ENCODE measurements at regions not wholly inside any gene's neighbourhood (a gene's known extent, or its start where the extent isn't known, plus 50 kb on each side); places are given as distances from the start of the nearest gene placed in this dataset.

- no peak overlapping the region for H3K9ac ChIP-seq (ENCODE audit: low read depth, low read length)
- no peaks in the 10 kb centered on the region for H3K4me1 ChIP-seq (ENCODE audit: control insufficient read depth, insufficient read depth, low read length)
- H3K4me3 ChIP-seq (ENCODE audit: low read length): no peak overlapping the region
- H3K36me3 ChIP-seq (ENCODE audit: insufficient read depth, low read length): no peaks in the 10 kb centered on the region
- no peaks in the 10 kb centered on the region for H3K27me3 ChIP-seq (ENCODE audit: control insufficient read depth, insufficient read depth, low read length)
- no peaks in the 10 kb centered on the region for H3K9me3 ChIP-seq (replicated peaks; ENCODE audit: low read length)
- no peak overlapping the region for H3K4me2 ChIP-seq (ENCODE audit: low read length)
These were observed 714.9 kb upstream of the MEF2C start for GRCh38 chr5:89597878-89598277.

DNA sequence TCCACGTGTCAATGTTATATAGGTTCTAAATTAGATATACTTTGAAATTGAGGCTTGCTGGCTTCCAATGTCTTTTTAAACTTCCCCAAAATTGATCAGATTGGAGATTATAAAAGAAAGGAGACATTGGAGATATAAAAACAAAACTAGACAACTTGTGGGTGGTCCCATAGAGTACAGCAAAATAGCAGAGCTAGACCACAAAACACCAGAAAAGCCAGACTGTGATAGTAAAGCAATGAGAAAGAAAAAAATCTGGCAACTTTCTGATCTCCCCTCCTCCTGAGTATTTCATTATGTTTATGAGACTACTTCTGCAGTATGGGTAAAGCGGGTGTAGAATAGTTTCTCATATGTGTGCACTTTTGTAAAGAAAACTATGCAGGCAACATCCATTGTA is 713.8 kb upstream of the MEF2C start:
- H3K4me1 ChIP-seq (ENCODE audit: control insufficient read depth, insufficient read depth, low read length): no peaks in the 10 kb centered on the region
- no peak overlapping the region for H3K9ac ChIP-seq (ENCODE audit: low read depth, low read length)
- no peaks in the 10 kb centered on the region for H3K36me3 ChIP-seq (ENCODE audit: insufficient read depth, low read length)
- no peaks in the 10 kb centered on the region for H3K27me3 ChIP-seq (ENCODE audit: control insufficient read depth, insufficient read depth, low read length)
- H3K4me3 ChIP-seq (ENCODE audit: low read length): no peak overlapping the region
- no peaks in the 10 kb centered on the region for H3K9me3 ChIP-seq (replicated peaks; ENCODE audit: low read length)
- no peak overlapping the region for H3K4me2 ChIP-seq (ENCODE audit: low read length)

DNA sequence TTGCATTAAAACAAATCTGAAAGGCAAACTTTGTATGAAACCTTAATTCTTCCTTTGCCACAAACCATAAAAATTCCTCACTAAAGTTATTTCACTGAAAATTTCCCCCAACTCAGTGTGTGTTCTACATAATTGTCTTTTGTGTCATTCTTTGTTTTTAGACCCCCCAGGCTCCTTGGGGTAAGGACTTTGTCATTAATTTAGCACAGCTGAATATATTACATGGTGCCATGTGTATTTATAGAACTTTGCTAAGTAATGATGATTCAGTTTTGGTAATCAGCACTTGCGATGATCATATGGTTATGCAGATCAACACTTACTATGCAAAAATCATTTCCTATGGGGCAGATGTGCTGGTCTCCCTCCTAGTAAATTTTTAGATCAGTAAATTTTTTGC is 712.1 kb upstream of the MEF2C start:
- H3K4me1 ChIP-seq (ENCODE audit: control insufficient read depth, insufficient read depth, low read length): no peaks in the 10 kb centered on the region
- H3K9me3 ChIP-seq (replicated peaks; ENCODE audit: low read length): no peaks in the 10 kb centered on the region
- no peak overlapping the region for H3K9ac ChIP-seq (ENCODE audit: low read depth, low read length)
- no peaks in the 10 kb centered on the region for H3K27me3 ChIP-seq (ENCODE audit: control insufficient read depth, insufficient read depth, low read length)
- no peak overlapping the region for H3K4me2 ChIP-seq (ENCODE audit: low read length)
- H3K36me3 ChIP-seq (ENCODE audit: insufficient read depth, low read length): no peaks in the 10 kb centered on the region
- H3K4me3 ChIP-seq (ENCODE audit: low read length): no peak overlapping the region

DNA sequence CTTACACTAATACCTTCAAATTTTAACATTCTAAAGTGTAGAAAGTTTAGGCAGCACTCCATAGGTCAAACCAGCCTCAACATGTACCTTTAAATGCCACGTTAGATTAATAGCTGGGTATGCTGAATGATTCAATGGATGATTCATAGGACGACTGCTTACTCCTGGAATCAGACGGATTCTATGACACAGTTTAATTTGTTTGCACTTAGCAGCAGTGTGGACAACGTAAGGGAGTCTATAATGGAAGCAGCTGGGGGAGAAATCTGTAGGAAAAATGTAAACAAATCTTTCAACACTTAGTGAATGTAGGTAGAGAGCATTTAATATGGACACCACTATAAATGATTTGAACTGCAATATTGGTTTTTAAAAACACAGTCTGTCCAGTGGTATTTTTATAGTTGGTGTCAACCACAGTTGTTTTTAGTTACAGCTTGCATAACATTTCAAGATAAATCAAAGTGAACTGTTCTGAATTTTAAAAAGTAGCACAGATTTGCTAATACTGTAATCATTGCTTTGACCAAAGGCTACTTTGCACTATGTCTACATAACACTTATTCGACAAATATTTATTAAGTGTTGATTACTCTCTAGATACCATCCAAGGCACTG is 701.5 kb upstream of the MEF2C start:
- no peaks in the 10 kb centered on the region for H3K27me3 ChIP-seq (ENCODE audit: control insufficient read depth, insufficient read depth, low read length)
- H3K36me3 ChIP-seq (ENCODE audit: insufficient read depth, low read length): no peaks in the 10 kb centered on the region
- no peaks in the 10 kb centered on the region for H3K9me3 ChIP-seq (replicated peaks; ENCODE audit: low read length)
- H3K4me1 ChIP-seq (ENCODE audit: control insufficient read depth, insufficient read depth, low read length): peaks cover 17% of the 10 kb centered on the region
- peak overlapping the region; percentile 48 for H3K4me2 ChIP-seq (ENCODE audit: low read length)
- no peak overlapping the region for H3K9ac ChIP-seq (ENCODE audit: low read depth, low read length)
- no peak overlapping the region for H3K4me3 ChIP-seq (ENCODE audit: low read length)

DNA sequence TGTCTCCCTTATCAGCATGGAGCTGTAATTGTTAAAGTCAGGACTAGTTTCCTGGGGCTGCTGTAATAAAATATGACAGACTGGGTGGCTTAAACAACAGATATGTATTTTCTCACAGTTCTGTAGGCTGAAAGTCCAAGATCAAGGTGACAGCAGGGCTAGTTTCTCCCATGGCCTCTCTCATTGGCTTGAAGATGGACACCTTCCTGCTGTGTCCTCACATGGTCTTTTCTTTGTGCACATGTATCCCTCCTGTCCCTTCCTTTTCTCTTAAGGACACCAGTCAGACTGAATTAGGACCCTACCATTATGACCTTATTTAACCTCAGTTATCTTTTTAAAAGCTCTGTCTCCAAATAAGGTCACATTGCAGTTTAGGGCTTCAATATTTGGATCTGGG is 700.5 kb upstream of the MEF2C start:
- H3K9me3 ChIP-seq (replicated peaks; ENCODE audit: low read length): no peaks in the 10 kb centered on the region
- no peak overlapping the region for H3K4me3 ChIP-seq (ENCODE audit: low read length)

DNA sequence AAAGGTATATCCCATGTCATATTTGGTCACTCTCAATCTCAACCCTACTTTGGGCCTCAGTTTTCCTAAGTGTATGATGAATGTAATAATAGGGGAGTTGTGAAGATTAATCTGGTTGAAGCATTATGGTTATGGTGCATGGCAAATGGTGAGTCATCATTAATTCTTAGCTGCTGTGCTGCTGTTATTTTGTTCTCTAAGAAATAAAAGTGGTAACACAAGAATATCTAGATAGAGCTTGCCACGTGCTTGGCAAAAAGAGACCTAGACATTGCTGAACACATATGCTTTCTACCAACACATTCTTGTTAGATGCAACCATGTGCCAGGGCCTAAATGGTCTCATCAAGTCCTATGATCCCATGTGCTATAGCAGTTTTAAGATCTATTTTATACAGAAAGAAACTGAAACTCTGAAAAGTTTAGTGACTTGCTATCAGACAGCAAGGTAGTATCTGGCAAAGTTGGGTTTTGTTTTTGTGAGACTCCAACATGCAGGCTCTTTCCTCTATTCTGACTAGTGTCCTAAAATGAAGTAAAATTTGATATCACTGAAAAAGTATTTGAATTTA is 699.9 kb upstream of the MEF2C start:
- Histone ChIP-seq H3K36me3 (ENCODE audit: insufficient read depth, low read length) (no peaks in the 10 kb centered on the region), H3K9me3 (replicated peaks; ENCODE audit: low read length) (no peaks in the 10 kb centered on the region), H3K4me1 (ENCODE audit: control insufficient read depth, insufficient read depth, low read length) (peaks cover 17% of the 10 kb centered on the region), H3K4me2 (ENCODE audit: low read length) (no peak overlapping the region), H3K4me3 (ENCODE audit: low read length) (no peak overlapping the region), H3K27me3 (ENCODE audit: control insufficient read depth, insufficient read depth, low read length) (no peaks in the 10 kb centered on the region), H3K9ac (ENCODE audit: low read depth, low read length) (no peak overlapping the region)

More for the DNA sequence above, 700.5 kb upstream of the MEF2C start:
- H3K9ac ChIP-seq (ENCODE audit: low read depth, low read length): no peak overlapping the region
- H3K4me1 ChIP-seq (ENCODE audit: control insufficient read depth, insufficient read depth, low read length): peaks cover 17% of the 10 kb centered on the region
- no peak overlapping the region for H3K4me2 ChIP-seq (ENCODE audit: low read length)
- H3K27me3 ChIP-seq (ENCODE audit: control insufficient read depth, insufficient read depth, low read length): no peaks in the 10 kb centered on the region
- H3K36me3 ChIP-seq (ENCODE audit: insufficient read depth, low read length): no peaks in the 10 kb centered on the region

DNA sequence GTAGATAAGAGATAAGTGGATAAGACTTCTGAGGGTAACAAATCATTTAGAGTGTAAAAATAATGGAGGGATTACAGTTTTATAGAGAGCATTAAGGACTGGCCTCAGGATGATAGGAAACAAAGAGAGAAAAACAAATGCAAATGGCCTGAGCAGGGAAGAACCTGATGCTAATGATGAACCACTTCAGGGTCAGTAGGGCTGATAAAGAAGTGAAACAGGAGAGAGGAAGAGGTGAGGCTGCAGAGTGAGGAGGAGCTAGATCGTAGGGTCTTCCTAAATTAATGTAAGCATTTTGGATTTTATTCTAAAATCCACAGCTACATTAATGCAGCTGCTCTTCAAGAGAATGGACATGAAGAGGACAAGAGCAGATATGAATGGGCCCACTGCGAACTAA is 698.0 kb upstream of the MEF2C start:
- Histone ChIP-seq H3K27me3 (ENCODE audit: control insufficient read depth, insufficient read depth, low read length) (no peaks in the 10 kb centered on the region), H3K4me1 (ENCODE audit: control insufficient read depth, insufficient read depth, low read length) (peaks cover 17% of the 10 kb centered on the region), H3K9me3 (replicated peaks; ENCODE audit: low read length) (no peaks in the 10 kb centered on the region), H3K36me3 (ENCODE audit: insufficient read depth, low read length) (no peaks in the 10 kb centered on the region), H3K9ac (ENCODE audit: low read depth, low read length) (no peak overlapping the region), H3K4me3 (ENCODE audit: low read length) (no peak overlapping the region), H3K4me2 (ENCODE audit: low read length) (no peak overlapping the region)

DNA sequence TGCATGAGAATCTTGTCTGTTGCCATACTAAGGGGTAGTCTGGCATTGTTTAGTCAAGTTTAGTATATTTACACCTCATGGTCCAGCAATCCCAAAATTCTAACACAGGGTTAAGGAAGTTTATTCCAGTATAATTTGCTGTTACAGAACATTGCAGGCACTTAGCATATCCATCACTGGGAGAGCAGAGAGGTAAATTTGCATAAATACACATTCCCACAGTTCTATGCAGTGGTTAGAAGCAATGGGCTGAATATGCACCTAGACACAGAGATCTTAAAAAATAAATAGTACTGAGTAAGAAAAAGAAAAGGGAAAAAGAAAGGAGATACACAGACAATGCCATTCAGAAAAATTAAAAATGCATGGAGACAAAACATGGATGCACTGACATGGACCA is 692.3 kb upstream of the MEF2C start:
- no peaks in the 10 kb centered on the region for H3K36me3 ChIP-seq (ENCODE audit: insufficient read depth, low read length)
- H3K4me3 ChIP-seq (ENCODE audit: low read length): no peak overlapping the region
- H3K4me1 ChIP-seq (ENCODE audit: control insufficient read depth, insufficient read depth, low read length): no peaks in the 10 kb centered on the region
- H3K4me2 ChIP-seq (ENCODE audit: low read length): no peak overlapping the region
- H3K9ac ChIP-seq (ENCODE audit: low read depth, low read length): no peak overlapping the region
- no peaks in the 10 kb centered on the region for H3K9me3 ChIP-seq (replicated peaks; ENCODE audit: low read length)
- H3K27me3 ChIP-seq (ENCODE audit: control insufficient read depth, insufficient read depth, low read length): no peaks in the 10 kb centered on the region

DNA sequence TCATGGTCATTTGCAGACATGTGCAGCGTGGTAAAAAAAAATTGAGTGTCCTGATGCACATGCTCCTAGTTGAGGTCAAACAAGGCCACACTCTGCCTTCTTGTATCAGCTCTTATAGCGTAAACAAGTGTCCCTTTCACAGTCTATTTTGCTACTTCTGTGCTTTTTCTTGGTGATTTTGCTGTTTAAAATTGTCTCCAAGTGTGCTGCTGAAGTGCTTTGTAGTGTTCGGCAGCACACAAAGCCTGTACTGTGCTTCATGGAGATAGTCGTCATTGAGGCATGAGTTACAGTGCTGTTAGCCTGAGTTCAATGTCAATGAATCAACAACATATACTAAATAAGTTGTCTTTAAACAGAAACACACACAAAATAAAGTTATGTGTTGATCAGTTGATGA is 690.4 kb upstream of the MEF2C start:
- no peaks in the 10 kb centered on the region for H3K27me3 ChIP-seq (ENCODE audit: control insufficient read depth, insufficient read depth, low read length)
- H3K4me1 ChIP-seq (ENCODE audit: control insufficient read depth, insufficient read depth, low read length): no peaks in the 10 kb centered on the region
- no peaks in the 10 kb centered on the region for H3K9me3 ChIP-seq (replicated peaks; ENCODE audit: low read length)
- H3K9ac ChIP-seq (ENCODE audit: low read depth, low read length): no peak overlapping the region
- H3K4me2 ChIP-seq (ENCODE audit: low read length): no peak overlapping the region
- H3K4me3 ChIP-seq (ENCODE audit: low read length): no peak overlapping the region
- H3K36me3 ChIP-seq (ENCODE audit: insufficient read depth, low read length): no peaks in the 10 kb centered on the region

GRCh38 chr5:89572696-89573095 is 689.7 kb upstream of the MEF2C start:
- Histone ChIP-seq H3K4me2 (ENCODE audit: low read length) (no peak overlapping the region), H3K9me3 (replicated peaks; ENCODE audit: low read length) (no peaks in the 10 kb centered on the region), H3K27me3 (ENCODE audit: control insufficient read depth, insufficient read depth, low read length) (no peaks in the 10 kb centered on the region), H3K4me1 (ENCODE audit: control insufficient read depth, insufficient read depth, low read length) (no peaks in the 10 kb centered on the region), H3K4me3 (ENCODE audit: low read length) (no peak overlapping the region), H3K36me3 (ENCODE audit: insufficient read depth, low read length) (no peaks in the 10 kb centered on the region), H3K9ac (ENCODE audit: low read depth, low read length) (no peak overlapping the region)

DNA sequence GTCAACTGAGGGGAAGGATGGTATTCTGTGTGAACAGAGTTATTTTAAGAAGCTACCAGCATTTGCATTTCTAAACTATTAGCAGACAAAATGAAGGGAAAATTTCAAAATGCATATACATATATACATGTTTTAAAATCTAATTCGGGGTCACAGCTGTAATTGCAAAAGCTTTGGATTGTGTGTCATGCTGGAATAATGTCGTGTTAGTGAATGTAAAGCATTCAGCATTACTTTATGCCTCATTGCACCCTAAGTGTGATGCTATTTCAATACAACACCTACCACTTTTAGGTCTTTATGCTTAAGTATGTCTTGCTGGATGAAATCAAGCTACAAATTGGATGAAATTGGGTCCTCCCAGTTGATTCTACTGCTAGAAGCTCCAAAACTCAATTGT is 687.6 kb upstream of the MEF2C start:
- no peak overlapping the region for H3K4me2 ChIP-seq (ENCODE audit: low read length)
- no peaks in the 10 kb centered on the region for H3K36me3 ChIP-seq (ENCODE audit: insufficient read depth, low read length)
- no peaks in the 10 kb centered on the region for H3K9me3 ChIP-seq (replicated peaks; ENCODE audit: low read length)
- H3K9ac ChIP-seq (ENCODE audit: low read depth, low read length): no peak overlapping the region
- H3K4me3 ChIP-seq (ENCODE audit: low read length): no peak overlapping the region
- no peaks in the 10 kb centered on the region for H3K27me3 ChIP-seq (ENCODE audit: control insufficient read depth, insufficient read depth, low read length)
- H3K4me1 ChIP-seq (ENCODE audit: control insufficient read depth, insufficient read depth, low read length): no peaks in the 10 kb centered on the region

GRCh38 chr5:89566340-89566739 is 683.4 kb upstream of the MEF2C start:
- Histone ChIP-seq H3K4me2 (ENCODE audit: low read length) (no peak overlapping the region), H3K9ac (ENCODE audit: low read depth, low read length) (no peak overlapping the region), H3K4me1 (ENCODE audit: control insufficient read depth, insufficient read depth, low read length) (peaks cover 5% of the 10 kb centered on the region), H3K9me3 (replicated peaks; ENCODE audit: low read length) (no peaks in the 10 kb centered on the region), H3K36me3 (ENCODE audit: insufficient read depth, low read length) (no peaks in the 10 kb centered on the region), H3K27me3 (ENCODE audit: control insufficient read depth, insufficient read depth, low read length) (no peaks in the 10 kb centered on the region), H3K4me3 (ENCODE audit: low read length) (no peak overlapping the region)
